Adrenal gland (tissue), 9 donors: ENCODE measurements at regions not wholly inside any gene's neighbourhood (a gene's known extent, or its start where the extent isn't known, plus 50 kb on each side); places are given as distances from the start of the nearest gene placed in this dataset.

Experiments used
- DNase-seq, 7 donors: peaks; one replicate each; pipeline ENCODE4 v3.0.0-alpha.2; 2019 to 2020
- H3K27ac ChIP-seq, 5 donors: fragments of 200-600 bp; sonication (generic) in 4 of 5; 1 replicate in 3 of 5; 2 replicates in 2 of 5; pipeline versions ENCODE4 v1.5.1 to v1.8.0; 2016 to 2020; ENCODE audit warnings: mild to moderate bottlenecking in 1 of 5
- H3K27me3 ChIP-seq: fragments of 200-600 bp; 2 replicates; pipeline ENCODE4 v1.8.0; 2021
- H3K36me3 ChIP-seq, 2 donors: fragments of 200-600 bp; replicated peaks in 1 of 2; 1 replicate in 1 of 2; 2 replicates in 1 of 2; pipeline versions ENCODE4 v1.5.1 to v1.8.0; 2018 to 2022
- H3K4me1 ChIP-seq, 2 donors: fragments of 200-600 bp; replicated peaks in 1 of 2; 1 replicate in 1 of 2; 2 replicates in 1 of 2; pipeline versions ENCODE4 v1.5.1 to v1.8.0; 2018 to 2021
- H3K4me3 ChIP-seq, 4 donors: fragments of 200-600 bp; sonication (generic) in 3 of 4; one replicate each; pipeline ENCODE4 v1.5.1; 2016 to 2018
- H3K9me3 ChIP-seq, 3 donors: fragments of 200-600 bp; sonication (generic) in 1 of 3; replicated peaks in 1 of 3; 1 replicate in 2 of 3; 2 replicates in 1 of 3; pipeline versions ENCODE4 v1.5.1 to v1.8.0; 2016 to 2021
- POLR2A ChIP-seq, 2 donors: fragments of 450-650 bp; IDR thresholded peaks; one replicate each; pipeline ENCODE4 v1.6.1; 2017; ENCODE audit warnings: antibody characterized with exemption in 2 of 2, mild to moderate bottlenecking in 2 of 2, moderate library complexity in 1 of 2
- WGBS, 4 donors: extraction: QIAGEN DNeasy Blood & Tissue Kit in 2 of 4; methylation state at CpG; one replicate each; pipeline versions ENCODE4 v1.1.5 to v1.1.7; 2013 to 2017; 5-methylcytosine and 5-hydroxymethylcytosine counted together
- intact Hi-C, 2 donors: fragments of 100-400 bp; cut with DNase I; formaldehyde crosslinking; loops; one replicate each; pipeline versions ENCODE4 v1.14.1 to v1.15.0; 2022 to 2023
- TF ChIP-seq, protein P1 (sequence below), 6 experiments: fragments of 450-650 bp in 4 of 6; fragments of 200-600 bp in 2 of 6; sonication (generic) in 1 of 6; IDR thresholded peaks; 1 replicate in 5 of 6; 2 replicates in 1 of 6; pipeline versions ENCODE4 v1.5.1 to v1.8.0; 2016 to 2021; ENCODE audit warnings: antibody characterized with exemption in 6 of 6, mild to moderate bottlenecking in 2 of 6, moderate library complexity in 1 of 6
- donor health status: healthy with polysubstance abuse.
- donor health status: Bipolar disorder and iron deficiency.
- donor health status: DM: yes; HTN: yes; CAD: no.
- donor health status: DM: no; HTN: no; CAD: no.
- donor health status: DM: no; HTN: no; CAD: no.

DNA sequence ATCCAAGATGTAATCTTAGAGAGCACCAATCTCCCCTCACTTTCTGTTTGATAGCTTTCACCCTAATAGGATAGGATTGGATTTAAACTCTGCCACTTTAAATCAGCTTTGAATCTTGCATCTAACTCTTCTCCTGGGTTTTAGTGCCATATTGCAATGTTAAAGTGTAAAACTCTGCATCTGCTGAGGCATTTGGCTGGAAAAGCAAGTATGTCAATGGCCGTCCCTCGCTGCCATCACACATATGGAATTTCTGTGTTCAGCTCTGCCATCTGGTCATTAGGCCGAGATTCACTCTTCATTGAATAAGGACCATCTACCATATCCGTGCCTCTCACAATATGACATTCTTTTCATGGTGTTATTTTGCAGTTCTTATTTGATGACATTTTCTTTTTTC is 728.1 kb upstream of the PIK3C3 start:
- no peak for DNase-seq
- Histone ChIP-seq H3K27ac (no peak overlapping the region), H3K4me3 (no peak overlapping the region), H3K27me3 (no peaks in the 10 kb centered on the region), H3K36me3 (no peaks in the 10 kb centered on the region), H3K4me1 (no peaks in the 10 kb centered on the region), H3K9me3 (no peaks in the 10 kb centered on the region)
- no peak for TF ChIP-seq POLR2A (IDR thresholded peaks at IDR 0.05)
- TF ChIP-seq, protein P1, sequence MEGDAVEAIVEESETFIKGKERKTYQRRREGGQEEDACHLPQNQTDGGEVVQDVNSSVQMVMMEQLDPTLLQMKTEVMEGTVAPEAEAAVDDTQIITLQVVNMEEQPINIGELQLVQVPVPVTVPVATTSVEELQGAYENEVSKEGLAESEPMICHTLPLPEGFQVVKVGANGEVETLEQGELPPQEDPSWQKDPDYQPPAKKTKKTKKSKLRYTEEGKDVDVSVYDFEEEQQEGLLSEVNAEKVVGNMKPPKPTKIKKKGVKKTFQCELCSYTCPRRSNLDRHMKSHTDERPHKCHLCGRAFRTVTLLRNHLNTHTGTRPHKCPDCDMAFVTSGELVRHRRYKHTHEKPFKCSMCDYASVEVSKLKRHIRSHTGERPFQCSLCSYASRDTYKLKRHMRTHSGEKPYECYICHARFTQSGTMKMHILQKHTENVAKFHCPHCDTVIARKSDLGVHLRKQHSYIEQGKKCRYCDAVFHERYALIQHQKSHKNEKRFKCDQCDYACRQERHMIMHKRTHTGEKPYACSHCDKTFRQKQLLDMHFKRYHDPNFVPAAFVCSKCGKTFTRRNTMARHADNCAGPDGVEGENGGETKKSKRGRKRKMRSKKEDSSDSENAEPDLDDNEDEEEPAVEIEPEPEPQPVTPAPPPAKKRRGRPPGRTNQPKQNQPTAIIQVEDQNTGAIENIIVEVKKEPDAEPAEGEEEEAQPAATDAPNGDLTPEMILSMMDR (IDR thresholded peaks at IDR 0.05), result no peak
- intact Hi-C loops, result no loop called here
- 72 to 87% (median 79%) methylated on average over 4 of the region's 4 CpGs for WGBS, 4 donors

DNA sequence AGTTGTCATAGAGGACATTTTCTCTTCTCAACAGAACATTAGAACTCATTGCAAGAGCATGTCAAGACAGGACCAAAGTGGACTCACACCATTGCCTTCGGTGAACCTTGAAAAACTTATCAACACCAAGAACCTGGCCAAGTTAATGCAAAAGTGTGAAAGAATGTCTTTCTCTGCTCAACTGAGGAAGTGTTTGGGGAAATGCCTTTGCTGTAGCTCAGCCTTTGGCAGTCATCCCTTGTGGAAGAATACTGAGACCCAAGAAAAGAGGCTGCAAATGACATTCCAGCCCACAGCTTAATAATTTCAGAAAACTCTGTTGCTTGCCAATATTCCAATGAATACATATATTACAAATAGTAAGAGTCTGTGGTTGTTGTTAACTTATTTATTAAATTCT is 728.8 kb upstream of the PIK3C3 start:
- WGBS, 4 donors, result 60 to 73% (median 68%) methylated on average over 1 of the region's 1 CpG
- H3K4me1 ChIP-seq, result no peaks in the 10 kb centered on the region
- intact Hi-C loops, result no loop called here

DNA sequence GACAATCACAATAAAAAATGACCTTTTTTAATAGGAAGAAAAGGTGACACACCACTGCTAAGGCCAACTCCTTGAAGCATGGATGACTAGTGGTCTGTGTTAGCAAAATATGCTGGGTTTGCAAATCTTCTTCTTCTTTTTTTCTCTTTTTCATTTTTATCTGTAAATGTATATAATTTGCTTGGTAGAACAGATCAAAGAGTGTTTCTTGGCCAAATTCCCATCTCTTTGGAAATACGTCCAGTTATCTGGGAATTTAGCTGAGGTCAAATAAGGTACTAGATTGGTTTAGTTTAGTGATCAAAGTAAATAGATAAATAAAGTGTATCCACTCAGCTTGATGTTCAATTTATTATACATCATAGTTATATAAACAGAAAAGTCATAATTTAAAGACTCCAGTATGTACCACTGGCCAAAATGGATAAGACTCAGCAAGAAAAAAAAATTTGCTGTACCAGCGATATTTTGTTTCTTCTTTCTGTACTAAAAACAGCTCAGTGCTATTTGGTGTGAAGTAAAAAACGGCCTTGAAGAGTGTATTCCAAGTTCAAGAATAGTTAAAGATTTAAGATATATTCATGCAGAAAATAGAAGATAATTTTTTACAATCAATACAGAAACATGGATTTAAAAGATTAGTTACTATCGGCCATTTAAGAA is 738.6 kb upstream of the PIK3C3 start:
- TF ChIP-seq, protein P1 (IDR thresholded peaks at IDR 0.05), result no peak
- TF ChIP-seq POLR2A (IDR thresholded peaks at IDR 0.05), result no peak
- H3K9me3 ChIP-seq, result no peaks in the 10 kb centered on the region
- intact Hi-C loops, result no loop called here

More for the DNA sequence above, 728.8 kb upstream of the PIK3C3 start:
- H3K27me3 ChIP-seq, result no peaks in the 10 kb centered on the region
- no peaks in the 10 kb centered on the region for H3K36me3 ChIP-seq
- DNase-seq, result no peak
- H3K9me3 ChIP-seq, result no peaks in the 10 kb centered on the region
- H3K4me3 ChIP-seq, result no peak overlapping the region
- H3K27ac ChIP-seq, result no peak overlapping the region
- TF ChIP-seq, protein P1 (IDR thresholded peaks at IDR 0.05), result no peak
- TF ChIP-seq POLR2A (IDR thresholded peaks at IDR 0.05), result no peak

DNA sequence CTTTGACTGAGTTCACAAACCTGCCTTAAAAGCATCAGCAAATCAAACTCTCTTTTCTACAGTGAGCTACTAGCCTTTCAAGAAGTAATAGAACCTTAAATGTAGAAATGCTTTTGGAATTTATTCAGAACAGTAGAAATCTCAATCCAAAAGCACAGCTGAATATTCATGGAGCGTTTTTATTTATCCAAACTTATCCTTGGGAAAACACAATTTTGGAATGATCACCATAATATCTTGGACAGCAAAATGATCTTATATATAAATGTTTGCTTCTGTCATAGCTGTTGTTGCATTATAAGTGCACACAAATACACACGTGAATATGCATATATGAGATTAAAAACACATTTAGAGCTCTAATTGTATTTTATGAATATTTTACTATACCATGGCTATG is 747.3 kb upstream of the PIK3C3 start:
- Histone ChIP-seq H3K36me3 (no peaks in the 10 kb centered on the region), H3K27me3 (no peaks in the 10 kb centered on the region), H3K4me1 (no peaks in the 10 kb centered on the region), H3K4me3 (no peak overlapping the region), H3K9me3 (no peaks in the 10 kb centered on the region), H3K27ac (no peak overlapping the region)
- 55 to 62% (median 61%) methylated on average over 2 of the region's 2 CpGs for WGBS, 4 donors
- no peak for DNase-seq
- no peak for TF ChIP-seq POLR2A (IDR thresholded peaks at IDR 0.05)
- TF ChIP-seq, protein P1 (IDR thresholded peaks at IDR 0.05), result no peak
- intact Hi-C loops, result no loop called here

More for the DNA sequence above, 738.6 kb upstream of the PIK3C3 start:
- Histone ChIP-seq H3K4me3 (no peak overlapping the region), H3K27ac (no peak overlapping the region), H3K4me1 (no peaks in the 10 kb centered on the region), H3K36me3 (no peaks in the 10 kb centered on the region), H3K27me3 (no peaks in the 10 kb centered on the region)
- no peak for DNase-seq
- WGBS, 4 donors, result 48 to 57% (median 55%) methylated on average over 4 of the region's 4 CpGs
